ENCODE measurements at regions not wholly inside any gene's neighbourhood (a gene's known extent, or its start where the extent isn't known, plus 50 kb on each side); places are given as distances from the start of the nearest gene placed in this dataset.

DNA sequence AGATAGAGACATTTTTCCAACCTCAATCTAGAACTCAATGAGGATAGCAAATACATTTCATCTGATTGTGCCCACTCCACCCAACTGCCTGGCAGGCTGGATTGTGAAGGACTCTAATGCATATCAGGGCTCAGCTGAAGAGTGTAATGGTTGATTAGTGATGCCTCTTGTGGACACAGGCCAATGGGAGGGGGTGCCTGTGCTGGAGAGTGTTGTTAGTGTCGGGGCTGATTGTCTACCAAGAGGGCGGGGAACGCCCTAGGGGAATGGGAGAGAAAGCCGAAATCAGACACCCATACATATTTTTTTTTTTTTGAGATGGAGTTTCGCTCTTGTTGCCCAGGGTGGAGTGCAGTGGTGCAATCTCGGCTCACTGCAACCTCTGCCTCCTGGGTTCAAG, 103.7 kb upstream of the SALL4 start:
- TF ChIP-seq POLR2A (IDR thresholded peaks at IDR 0.05): no peak
- TF ChIP-seq, protein P1, sequence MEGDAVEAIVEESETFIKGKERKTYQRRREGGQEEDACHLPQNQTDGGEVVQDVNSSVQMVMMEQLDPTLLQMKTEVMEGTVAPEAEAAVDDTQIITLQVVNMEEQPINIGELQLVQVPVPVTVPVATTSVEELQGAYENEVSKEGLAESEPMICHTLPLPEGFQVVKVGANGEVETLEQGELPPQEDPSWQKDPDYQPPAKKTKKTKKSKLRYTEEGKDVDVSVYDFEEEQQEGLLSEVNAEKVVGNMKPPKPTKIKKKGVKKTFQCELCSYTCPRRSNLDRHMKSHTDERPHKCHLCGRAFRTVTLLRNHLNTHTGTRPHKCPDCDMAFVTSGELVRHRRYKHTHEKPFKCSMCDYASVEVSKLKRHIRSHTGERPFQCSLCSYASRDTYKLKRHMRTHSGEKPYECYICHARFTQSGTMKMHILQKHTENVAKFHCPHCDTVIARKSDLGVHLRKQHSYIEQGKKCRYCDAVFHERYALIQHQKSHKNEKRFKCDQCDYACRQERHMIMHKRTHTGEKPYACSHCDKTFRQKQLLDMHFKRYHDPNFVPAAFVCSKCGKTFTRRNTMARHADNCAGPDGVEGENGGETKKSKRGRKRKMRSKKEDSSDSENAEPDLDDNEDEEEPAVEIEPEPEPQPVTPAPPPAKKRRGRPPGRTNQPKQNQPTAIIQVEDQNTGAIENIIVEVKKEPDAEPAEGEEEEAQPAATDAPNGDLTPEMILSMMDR (IDR thresholded peaks at IDR 0.05): no peak

Data from tibial nerve (tissue), 3 donors.